CD4-positive, alpha-beta T cell treated with Interleukin-15 for 1 hour (primary cell): ENCODE measurements at regions not wholly inside any gene's neighbourhood (a gene's known extent, or its start where the extent isn't known, plus 50 kb on each side); places are given as distances from the start of the nearest gene placed in this dataset.

Source experiments
- DNase-seq: peaks from one replicate; pipeline ENCODE4 v3.0.0-alpha.2; 2020

DNA sequence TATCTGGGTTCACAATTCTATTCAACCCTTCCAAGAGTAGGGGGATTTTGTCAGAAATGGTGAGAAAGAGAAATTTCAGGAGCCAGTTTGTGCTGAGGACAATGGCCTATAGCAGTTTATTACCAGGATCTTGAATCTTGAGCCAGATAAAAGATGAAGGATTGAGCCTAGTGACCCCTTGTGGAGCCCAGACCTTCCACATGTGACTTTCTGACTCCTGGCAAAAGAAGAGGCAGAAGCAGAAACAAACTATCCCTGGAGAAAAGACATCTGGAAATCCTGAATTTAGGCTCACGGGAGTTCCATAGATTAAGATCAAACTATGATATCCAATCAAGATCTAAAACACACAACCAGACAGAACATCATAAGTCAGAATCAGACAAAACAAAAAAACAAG lies 60.9 kb upstream of the CHRM2 start:
- DNase-seq, result no peak

- DNase-seq, result no peak
Observed at GRCh38 chr7:136803028-136803427, 65.4 kb upstream of the CHRM2 start.

- DNase-seq, result no peak
Observed at GRCh38 chr7:136783934-136784333, 84.5 kb upstream of the CHRM2 start.

GRCh38 chr7:136741941-136742340 lies 126.5 kb upstream of the CHRM2 start:
- DNase-seq, result no peak

DNA sequence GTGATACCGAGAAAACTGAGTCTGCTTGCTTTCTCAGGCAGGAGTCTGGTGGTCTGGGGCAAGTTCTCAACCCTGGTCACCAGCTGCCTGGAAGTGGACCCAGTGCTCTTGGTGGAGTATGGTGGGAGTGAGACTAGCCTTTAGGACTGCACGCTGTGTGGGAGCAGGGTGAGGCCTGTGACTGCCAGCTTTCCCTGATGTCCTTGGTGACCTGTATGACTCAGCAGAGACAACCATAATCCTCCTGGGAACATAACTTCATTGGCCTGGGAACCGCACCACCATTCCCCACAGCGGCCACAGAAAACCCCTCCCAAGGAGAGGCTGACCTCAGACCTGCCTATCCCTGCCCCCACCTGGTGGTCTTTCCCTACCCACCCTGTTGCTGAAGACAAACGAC lies 139.5 kb upstream of the CHRM2 start:
- no peak for DNase-seq

DNA sequence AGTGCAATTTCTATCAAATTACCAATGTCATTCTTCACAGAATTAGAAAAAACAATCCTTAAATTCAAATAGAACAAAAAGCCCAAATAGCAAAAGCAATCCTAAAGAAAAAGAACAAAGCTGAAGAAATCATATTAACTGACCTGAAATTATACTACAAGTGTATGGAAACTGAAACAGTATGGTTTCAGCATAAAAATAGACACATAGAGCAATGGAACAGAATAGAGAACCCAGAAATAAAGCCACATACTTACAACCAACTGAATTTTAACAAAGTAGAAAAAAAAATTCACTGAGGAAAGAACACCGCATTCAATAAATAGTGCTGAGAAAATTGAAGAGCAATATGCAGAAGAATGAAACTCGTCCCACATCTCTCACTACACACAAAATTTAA lies 142.0 kb upstream of the CHRM2 start:
- DNase-seq, result no peak

GRCh38 chr7:136717910-136718557 lies 150.4 kb upstream of the CHRM2 start:
- DNase-seq, result no peak

DNA sequence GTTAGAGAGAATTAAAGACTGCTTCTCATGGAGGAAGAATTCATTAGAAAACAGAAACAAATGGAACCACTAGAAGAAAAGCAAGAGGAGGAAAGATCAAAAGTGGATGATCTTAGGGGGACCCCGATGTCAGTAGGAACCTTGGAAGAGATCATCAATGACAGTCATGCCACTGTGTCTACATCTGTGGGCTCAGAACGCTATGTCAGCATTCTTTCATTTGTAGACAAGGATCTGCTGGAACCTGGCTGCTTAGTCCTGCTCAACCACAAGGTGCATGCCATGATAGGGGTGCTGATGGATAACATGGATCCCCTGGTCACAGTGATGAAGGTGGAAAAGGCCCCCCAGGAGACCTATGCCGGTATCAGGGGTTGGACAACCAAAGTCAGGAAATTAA lies 154.4 kb upstream of the CHRM2 start:
- DNase-seq, result no peak

DNA sequence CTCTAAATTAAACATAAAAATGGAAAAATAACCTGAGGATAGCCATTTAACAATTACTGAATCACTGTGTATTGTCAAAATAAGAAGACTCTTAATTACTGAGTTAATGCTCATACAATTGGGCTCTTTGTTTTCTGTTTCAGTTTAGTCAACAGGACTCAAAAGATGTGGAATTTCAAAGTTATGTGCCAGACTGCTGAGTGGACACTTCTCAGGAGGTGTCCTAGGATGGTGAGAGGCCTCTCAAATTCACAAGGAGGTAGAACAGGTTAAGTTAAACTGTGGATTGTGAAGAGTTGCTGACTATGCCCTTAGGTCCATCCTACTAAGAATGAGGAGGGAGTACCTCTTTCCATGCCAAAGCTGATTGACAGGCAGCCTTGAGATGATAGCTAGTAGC lies 157.7 kb upstream of the CHRM2 start:
- no peak for DNase-seq

DNA sequence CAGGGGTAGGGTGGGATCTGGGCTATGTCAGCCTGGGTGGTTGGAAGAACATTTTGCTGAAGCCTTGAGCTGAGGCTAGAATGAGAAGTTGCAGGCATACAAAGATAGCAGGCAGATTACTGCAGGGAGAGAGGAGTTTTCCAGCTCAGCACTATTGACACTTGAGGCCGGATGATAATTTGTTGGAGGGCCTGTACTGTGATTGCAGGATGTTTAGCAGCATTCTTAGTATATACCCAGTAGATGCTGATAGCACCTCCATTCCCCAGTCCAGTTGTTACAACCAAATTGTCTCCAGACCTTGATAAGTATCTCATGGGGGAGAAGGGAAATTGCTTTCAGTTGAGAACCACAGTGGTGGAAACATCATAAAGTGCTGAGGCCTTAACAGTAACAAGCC lies 158.6 kb upstream of the CHRM2 start:
- no peak for DNase-seq

- DNase-seq, result no peak
Observed at GRCh38 chr7:136702913-136703312, 165.5 kb upstream of the CHRM2 start.

DNA sequence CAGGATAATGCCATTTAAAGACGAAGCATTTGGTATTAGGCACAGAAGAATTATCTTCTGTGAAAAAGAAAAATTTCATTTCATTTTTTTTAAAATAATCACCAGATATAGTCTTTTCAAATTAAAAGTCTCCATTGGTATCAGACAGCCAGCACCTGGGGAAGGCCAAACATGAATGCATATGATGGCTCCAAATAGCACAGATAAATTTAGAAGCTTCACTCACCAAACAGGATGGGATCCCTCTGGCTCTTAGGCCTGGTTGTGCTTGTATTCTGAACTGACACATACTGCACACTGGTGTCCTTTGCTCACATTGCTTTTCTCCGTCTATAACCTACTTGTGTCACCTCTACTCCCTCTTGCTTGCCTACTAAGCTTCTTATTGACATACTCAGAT lies 169.5 kb upstream of the CHRM2 start:
- DNase-seq, result no peak

DNA sequence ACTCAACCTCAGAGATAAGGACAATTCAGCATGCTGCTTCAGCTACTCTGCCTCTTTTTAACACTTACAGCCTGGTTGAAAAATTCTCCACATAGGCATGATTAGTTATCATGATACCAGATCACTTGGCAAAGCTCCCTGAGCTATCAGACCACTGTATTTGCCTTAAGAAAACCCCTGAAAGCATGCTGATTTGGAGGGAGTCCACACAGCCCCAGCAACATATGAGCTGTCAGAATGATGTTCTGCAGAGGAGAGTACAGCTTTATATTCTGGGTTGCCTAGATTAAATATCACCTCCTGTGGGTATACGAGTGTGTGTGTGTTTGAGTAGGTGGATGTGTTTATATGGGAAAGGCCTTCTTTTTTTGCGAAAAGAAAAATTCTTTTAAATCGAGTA lies 170.2 kb upstream of the CHRM2 start:
- no peak for DNase-seq

- DNase-seq, result no peak
Observed at GRCh38 chr7:136697271-136697670, 171.2 kb upstream of the CHRM2 start.

- no peak for DNase-seq
Observed at GRCh38 chr7:136693166-136694119, 175.0 kb upstream of the CHRM2 start.

DNA sequence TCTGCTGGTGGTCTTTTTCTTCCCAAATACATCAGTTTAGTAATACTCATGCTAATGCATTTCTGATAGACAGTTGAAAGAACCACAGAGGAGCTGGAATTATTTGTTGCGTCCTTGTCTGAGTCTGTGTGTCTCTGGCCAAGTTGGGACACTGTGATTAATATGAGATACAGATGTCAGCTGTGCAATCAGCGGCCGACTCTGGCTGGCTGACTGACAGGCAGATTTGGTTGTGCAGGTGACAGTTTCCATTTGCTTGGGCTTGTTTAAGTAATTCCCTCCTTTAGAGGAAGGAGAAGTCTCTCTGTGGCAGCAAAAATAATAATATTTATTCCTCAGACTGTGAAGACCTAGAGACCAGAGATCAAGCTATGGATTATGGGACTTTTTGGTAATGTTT lies 176.2 kb upstream of the CHRM2 start:
- no peak for DNase-seq

- no peak for DNase-seq
Observed at GRCh38 chr7:136688601-136689000, 179.9 kb upstream of the CHRM2 start.

- DNase-seq, result no peak
Observed at GRCh38 chr7:136687693-136688322, 180.6 kb upstream of the CHRM2 start.

GRCh38 chr7:136685501-136686173 lies 182.8 kb upstream of the CHRM2 start:
- no peak for DNase-seq

DNA sequence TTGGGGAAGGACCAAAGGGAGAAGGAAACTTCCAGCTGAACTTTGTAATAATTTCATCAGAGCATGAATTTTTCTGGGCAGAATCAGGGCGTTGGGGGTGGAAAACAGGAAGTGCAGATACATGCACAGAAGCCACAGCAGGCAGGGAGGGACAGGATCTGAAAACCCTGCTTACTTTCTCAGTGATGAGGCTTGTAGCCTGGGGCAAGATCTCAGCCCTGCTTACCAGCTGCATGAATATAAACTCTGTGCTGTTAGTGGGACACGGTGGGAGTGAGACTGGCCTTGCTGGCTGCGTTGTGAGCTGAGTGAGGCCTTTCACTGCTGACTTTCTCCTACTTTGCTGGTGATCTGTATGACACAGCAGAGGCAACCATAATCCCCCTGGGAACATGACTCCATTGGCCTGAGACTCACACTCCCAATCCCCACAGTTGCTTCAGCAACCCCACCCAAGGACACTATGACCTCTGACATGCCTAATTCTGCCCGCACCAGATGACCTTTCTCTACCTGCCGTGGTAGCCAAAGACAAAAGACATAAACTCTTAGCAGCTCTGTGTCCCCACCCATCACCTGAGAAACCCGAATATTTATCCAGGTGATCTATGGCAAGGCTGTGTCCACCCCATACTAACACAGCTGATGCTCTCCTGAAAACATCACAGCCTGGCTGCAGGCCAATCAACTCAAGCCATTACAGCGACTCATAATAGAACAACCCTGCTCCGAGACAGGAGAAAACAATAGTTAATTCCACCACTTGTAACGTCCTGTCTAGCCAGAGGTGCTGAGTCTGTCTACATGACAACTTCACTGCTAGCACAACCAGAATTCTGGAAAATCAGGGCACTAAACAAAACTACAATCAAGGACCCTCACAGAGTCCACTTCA lies 190.7 kb upstream of the CHRM2 start:
- no peak for DNase-seq

- no peak for DNase-seq
Observed at GRCh38 chr7:136667584-136667983, 200.9 kb upstream of the CHRM2 start.

- no peak for DNase-seq
Observed at GRCh38 chr7:136665878-136666509, 202.5 kb upstream of the CHRM2 start.
